ENCODE measurements at regions not wholly inside any gene's neighbourhood (a gene's known extent, or its start where the extent isn't known, plus 50 kb on each side); places are given as distances from the start of the nearest gene placed in this dataset.

DNA sequence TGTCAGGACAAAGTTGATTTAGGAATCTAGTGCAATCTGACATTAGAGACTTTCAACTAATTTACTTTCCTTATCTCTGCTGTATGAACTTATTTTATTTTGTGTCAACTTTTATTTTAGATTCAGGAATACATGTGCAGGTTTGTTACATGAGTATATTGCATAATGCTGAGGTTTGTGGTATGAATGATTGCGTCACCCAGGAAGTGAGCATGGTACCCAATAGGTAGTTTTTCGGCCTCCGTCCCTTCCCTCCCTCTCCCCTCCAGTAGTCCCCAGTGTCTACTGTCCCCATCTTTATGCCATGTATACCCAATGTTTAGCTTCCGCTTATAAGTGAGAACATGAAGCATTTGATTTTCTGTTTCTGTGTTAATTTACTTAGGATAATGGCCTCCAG lies 68.7 kb upstream of the TEX13D start:
- TF ChIP-seq, protein P1, sequence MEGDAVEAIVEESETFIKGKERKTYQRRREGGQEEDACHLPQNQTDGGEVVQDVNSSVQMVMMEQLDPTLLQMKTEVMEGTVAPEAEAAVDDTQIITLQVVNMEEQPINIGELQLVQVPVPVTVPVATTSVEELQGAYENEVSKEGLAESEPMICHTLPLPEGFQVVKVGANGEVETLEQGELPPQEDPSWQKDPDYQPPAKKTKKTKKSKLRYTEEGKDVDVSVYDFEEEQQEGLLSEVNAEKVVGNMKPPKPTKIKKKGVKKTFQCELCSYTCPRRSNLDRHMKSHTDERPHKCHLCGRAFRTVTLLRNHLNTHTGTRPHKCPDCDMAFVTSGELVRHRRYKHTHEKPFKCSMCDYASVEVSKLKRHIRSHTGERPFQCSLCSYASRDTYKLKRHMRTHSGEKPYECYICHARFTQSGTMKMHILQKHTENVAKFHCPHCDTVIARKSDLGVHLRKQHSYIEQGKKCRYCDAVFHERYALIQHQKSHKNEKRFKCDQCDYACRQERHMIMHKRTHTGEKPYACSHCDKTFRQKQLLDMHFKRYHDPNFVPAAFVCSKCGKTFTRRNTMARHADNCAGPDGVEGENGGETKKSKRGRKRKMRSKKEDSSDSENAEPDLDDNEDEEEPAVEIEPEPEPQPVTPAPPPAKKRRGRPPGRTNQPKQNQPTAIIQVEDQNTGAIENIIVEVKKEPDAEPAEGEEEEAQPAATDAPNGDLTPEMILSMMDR (IDR thresholded peaks at IDR 0.05): no peak
- TF ChIP-seq POLR2A (IDR thresholded peaks at IDR 0.05) (no peak), POLR2AphosphoS5 (IDR thresholded peaks at IDR 0.05) (no peak)
